WTC11 (cell line): ENCODE measurements at regions not wholly inside any gene's neighbourhood (a gene's known extent, or its start where the extent isn't known, plus 50 kb on each side); places are given as distances from the start of the nearest gene placed in this dataset.

Source experiments
- ATAC-seq: fragments of 200-7000 bp; cut with Tn5 transposase; 2 replicates; pipeline ENCODE4 v1.10.0; 2021; ENCODE audit warnings: mild to moderate bottlenecking, moderate library complexity
- CTCF ChIA-PET: fragments of 300-600 bp; sonication (Branson Sonifier 250); formaldehyde crosslinking; loops from one replicate; lab custom pipeline; 2021; ENCODE audit warnings: antibody characterized with exemption; lab: Charles Lee
- POLR2A ChIA-PET: fragments of 350-600 bp; sonication (Branson Sonifier 250); formaldehyde crosslinking; loops from one replicate; lab custom pipeline; 2021; ENCODE audit warnings: antibody characterized with exemption; lab: Charles Lee
- DNase-seq: peaks from one replicate; pipeline ENCODE4 v3.0.0; 2021; ENCODE audit warnings: low spot score
- H3K27ac Mint-ChIP-seq: 2 replicates; pipeline ENCODE4 v1.8.0; 2021; ENCODE audit warnings: mixed read lengths
- H3K27me3 Mint-ChIP-seq: 2 replicates; pipeline ENCODE4 v1.8.0; 2021; ENCODE audit warnings: low read depth, mild to moderate bottlenecking, moderate library complexity, mixed read lengths
- H3K36me3 Mint-ChIP-seq: 2 replicates; pipeline ENCODE4 v1.8.0; 2021; ENCODE audit warnings: mixed read lengths
- H3K4me1 Mint-ChIP-seq: 2 replicates; pipeline ENCODE4 v1.8.0; 2022; ENCODE audit warnings: mixed read lengths
- H3K4me3 Mint-ChIP-seq: 2 replicates; pipeline ENCODE4 v1.8.0; 2021; ENCODE audit warnings: mild to moderate bottlenecking, moderate library complexity, mixed read lengths
- H3K9me3 Mint-ChIP-seq: 2 replicates; pipeline ENCODE4 v1.8.0; 2021; ENCODE audit warnings: mixed read lengths
- ARID4B ChIP-seq: sonication (generic); formaldehyde crosslinking; IDR thresholded peaks from 2 replicates; pipeline ENCODE4 v1.8.0; 2023; ENCODE audit warnings: missing genetic modification reagents, mild to moderate bottlenecking, borderline replicate concordance
- ATF1 ChIP-seq: sonication (generic); formaldehyde crosslinking; IDR thresholded peaks from 2 replicates; pipeline ENCODE4 v1.8.1; 2023; ENCODE audit warnings: mild to moderate bottlenecking, moderate library complexity, missing genetic modification reagents
- ATF2 ChIP-seq: sonication (generic); formaldehyde crosslinking; IDR thresholded peaks from 2 replicates; pipeline ENCODE4 v1.8.1; 2022; ENCODE audit warnings: low read depth, missing genetic modification reagents, borderline replicate concordance
- ESRRA ChIP-seq: sonication (generic); formaldehyde crosslinking; IDR thresholded peaks from 2 replicates; pipeline ENCODE4 v1.8.1; 2022; ENCODE audit warnings: mild to moderate bottlenecking, missing genetic modification reagents, borderline replicate concordance
- HMGXB4 ChIP-seq: sonication (generic); formaldehyde crosslinking; IDR thresholded peaks from 2 replicates; pipeline ENCODE4 v1.8.1; 2023; ENCODE audit warnings: mild to moderate bottlenecking, moderate library complexity, missing genetic modification reagents
- MXD4 ChIP-seq: fragments of 250-450 bp; sonication (Bioruptor Pico); IDR thresholded peaks from 2 replicates; pipeline ENCODE4 v1.8.0; 2021; ENCODE audit warnings: mild to moderate bottlenecking, moderate library complexity, borderline replicate concordance
- NR3C1 ChIP-seq: sonication (generic); formaldehyde crosslinking; conservative IDR thresholded peaks from 2 replicates; pipeline ENCODE4 v1.8.1; 2023; ENCODE audit warnings: low read depth, mild to moderate bottlenecking, missing genetic modification reagents
- RORB ChIP-seq: fragments of 250-450 bp; sonication (Bioruptor Pico); IDR thresholded peaks from 2 replicates; pipeline ENCODE4 v1.9.0; 2021; ENCODE audit warnings: mild to moderate bottlenecking
- SMAD3 ChIP-seq: sonication (generic); formaldehyde crosslinking; IDR thresholded peaks from 2 replicates; pipeline ENCODE4 v1.8.0; 2022; ENCODE audit warnings: missing genetic modification reagents, mild to moderate bottlenecking, borderline replicate concordance
- STAT6 ChIP-seq: sonication (generic); formaldehyde crosslinking; conservative IDR thresholded peaks from 2 replicates; pipeline ENCODE4 v1.8.1; 2023; ENCODE audit warnings: mild to moderate bottlenecking, low read depth, missing genetic modification reagents, moderate library complexity
- TEAD4 ChIP-seq: sonication (generic); formaldehyde crosslinking; IDR thresholded peaks from 2 replicates; pipeline ENCODE4 v1.8.0; 2022; ENCODE audit warnings: mild to moderate bottlenecking, missing genetic modification reagents
- ZNF138 ChIP-seq: sonication (generic); formaldehyde crosslinking; conservative IDR thresholded peaks from 2 replicates; pipeline ENCODE4 v1.8.1; 2022; ENCODE audit warnings: mild to moderate bottlenecking, moderate library complexity, missing genetic modification reagents
- ZNF232 ChIP-seq: sonication (generic); formaldehyde crosslinking; IDR thresholded peaks from 2 replicates; pipeline ENCODE4 v1.8.0; 2022; ENCODE audit warnings: mild to moderate bottlenecking, missing genetic modification reagents
- ZNF281 ChIP-seq: sonication (generic); formaldehyde crosslinking; IDR thresholded peaks from 2 replicates; pipeline ENCODE4 v1.8.0; 2023; ENCODE audit warnings: mild to moderate bottlenecking, missing genetic modification reagents
- ZNF512 ChIP-seq: sonication (generic); formaldehyde crosslinking; IDR thresholded peaks from 2 replicates; pipeline ENCODE4 v1.8.1; 2022; ENCODE audit warnings: missing genetic modification reagents, borderline replicate concordance
- ZNF671 ChIP-seq: fragments of 250-450 bp; sonication (Bioruptor Pico); IDR thresholded peaks from 2 replicates; pipeline ENCODE4 v1.8.0; 2021; ENCODE audit warnings: mild to moderate bottlenecking

- CTCF ChIA-PET = interaction anchor here (0.5 to 1.8 kb wide), 12 partner anchors 24 to 199 kb away, joined by 3 to 18 read pairs (median 4); no protein-coding TSS in a partner anchor
- DNase-seq (peak; percentile 67), ATAC-seq (peak; percentile 99)
- POLR2A ChIA-PET = interaction anchor here (1.1 to 2.0 kb wide), 3 partner anchors 191 to 193 kb away, joined by 3 to 13 read pairs (median 10); no protein-coding TSS in a partner anchor
- Mint-ChIP-seq H3K9me3 (no peaks in the 10 kb centered on the region), H3K27me3 (no peaks in the 10 kb centered on the region), H3K4me1 (peaks cover 6% of the 10 kb centered on the region; the same call in 1 of the 2 replicates), H3K36me3 (no peaks in the 10 kb centered on the region), H3K4me3 (no peak overlapping the region), H3K27ac (peak overlapping the region; percentile 5; the same call in 1 of the 2 replicates)
- no peak for TF ChIP-seq TEAD4 (CRISPR knock-in tag)
- TF ChIP-seq ZNF281 = no peak
- no peak for TF ChIP-seq STAT6 (CRISPR knock-in tag)
- no peak for TF ChIP-seq ATF2
- no peak for TF ChIP-seq NR3C1 (CRISPR knock-in tag)
- no peak for TF ChIP-seq MXD4 (CRISPR knock-in tag)
Measured at GRCh38 chr13:44243198-44243857, 130.3 kb upstream of the SERP2 start.

GRCh38 chr13:44244288-44244687 lies 129.3 kb upstream of the SERP2 start:
- DNase-seq (no peak), ATAC-seq (no peak)
- H3K4me1 Mint-ChIP-seq = peaks cover 6% of the 10 kb centered on the region; the same call in 1 of the 2 replicates
- no peak overlapping the region for H3K27ac Mint-ChIP-seq
- H3K4me3 Mint-ChIP-seq = no peak overlapping the region
- no peaks in the 10 kb centered on the region for H3K27me3 Mint-ChIP-seq
- no peaks in the 10 kb centered on the region for H3K9me3 Mint-ChIP-seq
- ChIA-PET CTCF (interaction anchor here (1.6 to 1.8 kb wide), 2 partner anchors 25 to 193 kb away, joined by 6 to 18 read pairs; no protein-coding TSS in a partner anchor), POLR2A (interaction anchor here (1.1 kb wide), 1 partner anchor 190 kb away, joined by 3 read pairs; no protein-coding TSS in a partner anchor)
- H3K36me3 Mint-ChIP-seq = no peaks in the 10 kb centered on the region
- no peak for TF ChIP-seq SMAD3
- no peak for TF ChIP-seq RORB (CRISPR knock-in tag)
- TF ChIP-seq ZNF671 (CRISPR knock-in tag) = no peak
- TF ChIP-seq HMGXB4 (CRISPR knock-in tag) = no peak
- no peak for TF ChIP-seq ZNF232 (CRISPR knock-in tag)
- TF ChIP-seq ARID4B (CRISPR knock-in tag) = no peak
- no peak for TF ChIP-seq ZNF512 (CRISPR knock-in tag)
- no peak for TF ChIP-seq ESRRA (CRISPR knock-in tag)
- no peak for TF ChIP-seq ATF1 (CRISPR knock-in tag)
- TF ChIP-seq ZNF138 (CRISPR knock-in tag) = no peak
